ENCODE measurements at regions not wholly inside any gene's neighbourhood (a gene's known extent, or its start where the extent isn't known, plus 50 kb on each side); places are given as distances from the start of the nearest gene placed in this dataset.

DNA sequence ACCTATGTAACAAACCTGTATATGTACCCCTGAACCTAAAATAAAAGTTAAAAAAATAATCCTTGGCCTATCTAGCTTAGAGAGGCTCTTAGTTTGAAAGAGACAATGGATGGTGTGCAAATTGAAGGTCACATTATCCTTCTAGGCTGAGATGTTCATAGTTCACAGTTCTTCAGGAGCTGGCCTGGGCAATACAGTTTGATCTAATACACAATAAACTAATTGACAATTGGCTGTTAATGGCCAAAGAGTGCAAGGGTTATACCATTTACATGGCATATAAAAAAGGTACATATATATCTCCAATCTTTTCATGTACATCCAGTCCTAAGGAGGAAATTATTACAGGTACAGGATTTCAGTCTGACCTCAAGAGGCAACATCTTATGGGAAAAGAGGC lies 117.4 kb upstream of the NEDD9 start (continued):
- TF ChIP-seq, protein P1, sequence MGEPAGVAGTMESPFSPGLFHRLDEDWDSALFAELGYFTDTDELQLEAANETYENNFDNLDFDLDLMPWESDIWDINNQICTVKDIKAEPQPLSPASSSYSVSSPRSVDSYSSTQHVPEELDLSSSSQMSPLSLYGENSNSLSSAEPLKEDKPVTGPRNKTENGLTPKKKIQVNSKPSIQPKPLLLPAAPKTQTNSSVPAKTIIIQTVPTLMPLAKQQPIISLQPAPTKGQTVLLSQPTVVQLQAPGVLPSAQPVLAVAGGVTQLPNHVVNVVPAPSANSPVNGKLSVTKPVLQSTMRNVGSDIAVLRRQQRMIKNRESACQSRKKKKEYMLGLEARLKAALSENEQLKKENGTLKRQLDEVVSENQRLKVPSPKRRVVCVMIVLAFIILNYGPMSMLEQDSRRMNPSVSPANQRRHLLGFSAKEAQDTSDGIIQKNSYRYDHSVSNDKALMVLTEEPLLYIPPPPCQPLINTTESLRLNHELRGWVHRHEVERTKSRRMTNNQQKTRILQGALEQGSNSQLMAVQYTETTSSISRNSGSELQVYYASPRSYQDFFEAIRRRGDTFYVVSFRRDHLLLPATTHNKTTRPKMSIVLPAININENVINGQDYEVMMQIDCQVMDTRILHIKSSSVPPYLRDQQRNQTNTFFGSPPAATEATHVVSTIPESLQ (CRISPR knock-in tag; IDR thresholded peaks at IDR 0.05): no peak
- TF ChIP-seq IRF2 (CRISPR knock-in tag; IDR thresholded peaks at IDR 0.05; ENCODE audit: borderline replicate concordance, low read depth) (no peak), TEAD4 (CRISPR knock-in tag; IDR thresholded peaks at IDR 0.05) (no peak), CREB1 (CRISPR knock-in tag; IDR thresholded peaks at IDR 0.05) (no peak), GRHL2 (CRISPR knock-in tag; IDR thresholded peaks at IDR 0.05; ENCODE audit: insufficient replicate concordance, severe bottlenecking) (no peak), ZNF263 (CRISPR knock-in tag; IDR thresholded peaks at IDR 0.05; ENCODE audit: low read depth) (no peak), ZNF671 (CRISPR knock-in tag; IDR thresholded peaks at IDR 0.05) (no peak), ZBTB43 (CRISPR knock-in tag; IDR thresholded peaks at IDR 0.05) (no peak), MXD4 (CRISPR knock-in tag; IDR thresholded peaks at IDR 0.05; ENCODE audit: borderline replicate concordance) (no peak)
- TF ChIP-seq, protein P2, sequence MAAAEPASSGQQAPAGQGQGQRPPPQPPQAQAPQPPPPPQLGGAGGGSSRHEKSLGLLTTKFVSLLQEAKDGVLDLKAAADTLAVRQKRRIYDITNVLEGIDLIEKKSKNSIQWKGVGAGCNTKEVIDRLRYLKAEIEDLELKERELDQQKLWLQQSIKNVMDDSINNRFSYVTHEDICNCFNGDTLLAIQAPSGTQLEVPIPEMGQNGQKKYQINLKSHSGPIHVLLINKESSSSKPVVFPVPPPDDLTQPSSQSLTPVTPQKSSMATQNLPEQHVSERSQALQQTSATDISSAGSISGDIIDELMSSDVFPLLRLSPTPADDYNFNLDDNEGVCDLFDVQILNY (CRISPR knock-in tag; IDR thresholded peaks at IDR 0.05): no peak
- TF ChIP-seq, protein P3, sequence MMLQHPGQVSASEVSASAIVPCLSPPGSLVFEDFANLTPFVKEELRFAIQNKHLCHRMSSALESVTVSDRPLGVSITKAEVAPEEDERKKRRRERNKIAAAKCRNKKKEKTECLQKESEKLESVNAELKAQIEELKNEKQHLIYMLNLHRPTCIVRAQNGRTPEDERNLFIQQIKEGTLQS (CRISPR knock-in tag; conservative IDR thresholded peaks at IDR 0.05): no peak

GRCh38 chr6:11346516-11346915 lies 114.0 kb upstream of the NEDD9 start:
- H3K27me3 Mint-ChIP-seq (ENCODE audit: low read depth): no peaks in the 10 kb centered on the region
- no peak for DNase-seq (ENCODE audit: low spot score)
- CTCF ChIA-PET: no interaction called here
- TF ChIP-seq PREB (CRISPR knock-in tag; IDR thresholded peaks at IDR 0.05; ENCODE audit: borderline replicate concordance): no peak
- TF ChIP-seq MYBL2 (CRISPR knock-in tag; IDR thresholded peaks at IDR 0.05): no peak
- TF ChIP-seq GABPB1 (CRISPR knock-in tag; IDR thresholded peaks at IDR 0.05): no peak
- TF ChIP-seq, protein P4, sequence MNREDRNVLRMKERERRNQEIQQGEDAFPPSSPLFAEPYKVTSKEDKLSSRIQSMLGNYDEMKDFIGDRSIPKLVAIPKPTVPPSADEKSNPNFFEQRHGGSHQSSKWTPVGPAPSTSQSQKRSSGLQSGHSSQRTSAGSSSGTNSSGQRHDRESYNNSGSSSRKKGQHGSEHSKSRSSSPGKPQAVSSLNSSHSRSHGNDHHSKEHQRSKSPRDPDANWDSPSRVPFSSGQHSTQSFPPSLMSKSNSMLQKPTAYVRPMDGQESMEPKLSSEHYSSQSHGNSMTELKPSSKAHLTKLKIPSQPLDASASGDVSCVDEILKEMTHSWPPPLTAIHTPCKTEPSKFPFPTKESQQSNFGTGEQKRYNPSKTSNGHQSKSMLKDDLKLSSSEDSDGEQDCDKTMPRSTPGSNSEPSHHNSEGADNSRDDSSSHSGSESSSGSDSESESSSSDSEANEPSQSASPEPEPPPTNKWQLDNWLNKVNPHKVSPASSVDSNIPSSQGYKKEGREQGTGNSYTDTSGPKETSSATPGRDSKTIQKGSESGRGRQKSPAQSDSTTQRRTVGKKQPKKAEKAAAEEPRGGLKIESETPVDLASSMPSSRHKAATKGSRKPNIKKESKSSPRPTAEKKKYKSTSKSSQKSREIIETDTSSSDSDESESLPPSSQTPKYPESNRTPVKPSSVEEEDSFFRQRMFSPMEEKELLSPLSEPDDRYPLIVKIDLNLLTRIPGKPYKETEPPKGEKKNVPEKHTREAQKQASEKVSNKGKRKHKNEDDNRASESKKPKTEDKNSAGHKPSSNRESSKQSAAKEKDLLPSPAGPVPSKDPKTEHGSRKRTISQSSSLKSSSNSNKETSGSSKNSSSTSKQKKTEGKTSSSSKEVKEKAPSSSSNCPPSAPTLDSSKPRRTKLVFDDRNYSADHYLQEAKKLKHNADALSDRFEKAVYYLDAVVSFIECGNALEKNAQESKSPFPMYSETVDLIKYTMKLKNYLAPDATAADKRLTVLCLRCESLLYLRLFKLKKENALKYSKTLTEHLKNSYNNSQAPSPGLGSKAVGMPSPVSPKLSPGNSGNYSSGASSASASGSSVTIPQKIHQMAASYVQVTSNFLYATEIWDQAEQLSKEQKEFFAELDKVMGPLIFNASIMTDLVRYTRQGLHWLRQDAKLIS (CRISPR knock-in tag; IDR thresholded peaks at IDR 0.05; ENCODE audit: borderline replicate concordance): no peak
- TF ChIP-seq, protein P5, sequence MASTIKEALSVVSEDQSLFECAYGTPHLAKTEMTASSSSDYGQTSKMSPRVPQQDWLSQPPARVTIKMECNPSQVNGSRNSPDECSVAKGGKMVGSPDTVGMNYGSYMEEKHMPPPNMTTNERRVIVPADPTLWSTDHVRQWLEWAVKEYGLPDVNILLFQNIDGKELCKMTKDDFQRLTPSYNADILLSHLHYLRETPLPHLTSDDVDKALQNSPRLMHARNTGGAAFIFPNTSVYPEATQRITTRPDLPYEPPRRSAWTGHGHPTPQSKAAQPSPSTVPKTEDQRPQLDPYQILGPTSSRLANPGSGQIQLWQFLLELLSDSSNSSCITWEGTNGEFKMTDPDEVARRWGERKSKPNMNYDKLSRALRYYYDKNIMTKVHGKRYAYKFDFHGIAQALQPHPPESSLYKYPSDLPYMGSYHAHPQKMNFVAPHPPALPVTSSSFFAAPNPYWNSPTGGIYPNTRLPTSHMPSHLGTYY (CRISPR knock-in tag; IDR thresholded peaks at IDR 0.05): no peak
- TF ChIP-seq MXD4 (CRISPR knock-in tag; IDR thresholded peaks at IDR 0.05; ENCODE audit: borderline replicate concordance): no peak
- TF ChIP-seq, protein P6, sequence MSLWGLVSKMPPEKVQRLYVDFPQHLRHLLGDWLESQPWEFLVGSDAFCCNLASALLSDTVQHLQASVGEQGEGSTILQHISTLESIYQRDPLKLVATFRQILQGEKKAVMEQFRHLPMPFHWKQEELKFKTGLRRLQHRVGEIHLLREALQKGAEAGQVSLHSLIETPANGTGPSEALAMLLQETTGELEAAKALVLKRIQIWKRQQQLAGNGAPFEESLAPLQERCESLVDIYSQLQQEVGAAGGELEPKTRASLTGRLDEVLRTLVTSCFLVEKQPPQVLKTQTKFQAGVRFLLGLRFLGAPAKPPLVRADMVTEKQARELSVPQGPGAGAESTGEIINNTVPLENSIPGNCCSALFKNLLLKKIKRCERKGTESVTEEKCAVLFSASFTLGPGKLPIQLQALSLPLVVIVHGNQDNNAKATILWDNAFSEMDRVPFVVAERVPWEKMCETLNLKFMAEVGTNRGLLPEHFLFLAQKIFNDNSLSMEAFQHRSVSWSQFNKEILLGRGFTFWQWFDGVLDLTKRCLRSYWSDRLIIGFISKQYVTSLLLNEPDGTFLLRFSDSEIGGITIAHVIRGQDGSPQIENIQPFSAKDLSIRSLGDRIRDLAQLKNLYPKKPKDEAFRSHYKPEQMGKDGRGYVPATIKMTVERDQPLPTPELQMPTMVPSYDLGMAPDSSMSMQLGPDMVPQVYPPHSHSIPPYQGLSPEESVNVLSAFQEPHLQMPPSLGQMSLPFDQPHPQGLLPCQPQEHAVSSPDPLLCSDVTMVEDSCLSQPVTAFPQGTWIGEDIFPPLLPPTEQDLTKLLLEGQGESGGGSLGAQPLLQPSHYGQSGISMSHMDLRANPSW (CRISPR knock-in tag; conservative IDR thresholded peaks at IDR 0.05; ENCODE audit: low read depth): no peak
- no peak for TF ChIP-seq ARID4B (CRISPR knock-in tag; IDR thresholded peaks at IDR 0.05; ENCODE audit: borderline replicate concordance)

More at GRCh38 chr6:11346516-11346915, 114.0 kb upstream of the NEDD9 start:
- Mint-ChIP-seq H3K36me3 (no peaks in the 10 kb centered on the region), H3K27ac (no peak overlapping the region), H3K4me3 (no peak overlapping the region), H3K9me3 (peaks cover 13% of the 10 kb centered on the region; the same call in 1 of the 2 replicates), H3K4me1 (no peaks in the 10 kb centered on the region)
- POLR2A ChIA-PET: no interaction called here
- ATAC-seq: no peak

All from WTC11 (cell line).